Right lobe of liver (tissue), 4 donors: ENCODE measurements at regions not wholly inside any gene's neighbourhood (a gene's known extent, or its start where the extent isn't known, plus 50 kb on each side); places are given as distances from the start of the nearest gene placed in this dataset.

Source experiments
- CTCF ChIP-seq, 4 donors: fragments of 200-600 bp in 3 of 4; fragments of 450-650 bp in 1 of 4; IDR thresholded peaks; one replicate each; pipeline versions ENCODE4 v1.5.1 to v1.8.0; 2016 to 2022; ENCODE audit warnings: antibody characterized with exemption in 4 of 4, mild to moderate bottlenecking in 2 of 4
- POLR2A ChIP-seq: fragments of 450-650 bp; IDR thresholded peaks from one replicate; pipeline ENCODE4 v1.6.1; 2017; ENCODE audit warnings: antibody characterized with exemption, mild to moderate bottlenecking
- donor health status: DM: no; HTN: no; CAD: no.
- donor health status: DM: no; HTN: no; CAD: no.
- donor health status: DM: no; HTN: yes; CAD: no.

GRCh38 chr11:119483341-119483880 lies 60.4 kb upstream of the THY1 start:
- TF ChIP-seq CTCF (IDR thresholded peaks at IDR 0.05) (no peak), POLR2A (no peak)
